Liver (tissue), 8 donors: ENCODE measurements at regions not wholly inside any gene's neighbourhood (a gene's known extent, or its start where the extent isn't known, plus 50 kb on each side); places are given as distances from the start of the nearest gene placed in this dataset.

ENCODE experiments used
- DNase-seq: peaks from one replicate; pipeline ENCODE4 v3.0.0-alpha.2; 2017; ENCODE audit warnings: low spot score
- H3K27ac ChIP-seq, 2 donors: one replicate each; pipeline ENCODE4 v1.7.0; 2013; ENCODE audit warnings: inconsistent platforms in 2 of 2, low read length in 2 of 2, control low read depth in 1 of 2, low read depth in 1 of 2, mild to moderate bottlenecking in 1 of 2
- H3K27me3 ChIP-seq, 4 donors: one replicate each; pipeline versions ENCODE4 v1.6.1 to v1.7.0; 2013; ENCODE audit warnings: low read length in 3 of 4, inconsistent platforms in 1 of 4, mild to moderate bottlenecking in 1 of 4, moderate library complexity in 1 of 4; ENCODE audit not compliant: control insufficient read depth in 4 of 4, insufficient read depth in 4 of 4
- H3K36me3 ChIP-seq, 4 donors: one replicate each; pipeline versions ENCODE4 v1.6.1 to v1.7.0; 2013; ENCODE audit warnings: low read length in 3 of 4, mild to moderate bottlenecking in 3 of 4, low read depth in 1 of 4, moderate library complexity in 1 of 4; ENCODE audit not compliant: control insufficient read depth in 4 of 4, insufficient read depth in 3 of 4
- H3K4me1 ChIP-seq, 4 donors: one replicate each; pipeline versions ENCODE4 v1.6.1 to v1.7.0; 2013; ENCODE audit warnings: low read length in 3 of 4, mild to moderate bottlenecking in 3 of 4, moderate library complexity in 1 of 4; ENCODE audit not compliant: control insufficient read depth in 4 of 4, insufficient read depth in 4 of 4
- H3K4me3 ChIP-seq, 3 donors: one replicate each; pipeline versions ENCODE4 v1.6.1 to v1.7.0; 2013; ENCODE audit warnings: low read length in 3 of 3, control low read depth in 1 of 3, low read depth in 1 of 3, mild to moderate bottlenecking in 1 of 3
- H3K9ac ChIP-seq, 2 donors: one replicate each; pipeline ENCODE4 v1.7.0; 2013; ENCODE audit warnings: low read length in 2 of 2, mild to moderate bottlenecking in 2 of 2, moderate library complexity in 2 of 2, control low read depth in 1 of 2, low read depth in 1 of 2
- H3K9me3 ChIP-seq, 4 donors: one replicate each; pipeline versions ENCODE4 v1.6.1 to v1.7.0; 2013; ENCODE audit warnings: low read length in 3 of 4; ENCODE audit not compliant: control insufficient read depth in 4 of 4
- ATF3 ChIP-seq: IDR thresholded peaks from 2 replicates; pipeline ENCODE4 v1.6.1; 2016; ENCODE audit warnings: antibody characterized with exemption
- CTCF ChIP-seq: fragments of 150-350 bp; IDR thresholded peaks from 2 replicates; pipeline ENCODE4 v1.5.1; 2017; ENCODE audit warnings: improper control_type of control experiment, low read depth, low read length; ENCODE audit not compliant: missing input control
- EGR1 ChIP-seq, 2 donors: IDR thresholded peaks; 2 replicates each; pipeline ENCODE4 v1.6.1; 2016 to 2018; ENCODE audit warnings: antibody characterized with exemption in 2 of 2, low read depth in 2 of 2
- FOXA1 ChIP-seq: IDR thresholded peaks from 2 replicates; pipeline ENCODE4 v1.6.1; 2016; ENCODE audit warnings: antibody characterized with exemption
- FOXA2 ChIP-seq: IDR thresholded peaks from 2 replicates; pipeline ENCODE4 v1.6.1; 2016; ENCODE audit warnings: antibody characterized with exemption
- GABPA ChIP-seq, 2 donors: IDR thresholded peaks in 1 of 2; conservative IDR thresholded peaks in 1 of 2; 2 replicates each; pipeline ENCODE4 v1.6.1; 2016; ENCODE audit warnings: antibody characterized with exemption in 2 of 2, mild to moderate bottlenecking in 1 of 2, moderate library complexity in 1 of 2
- HNF4A ChIP-seq, 2 donors: conservative IDR thresholded peaks; 2 replicates each; pipeline ENCODE4 v1.6.1; 2016; ENCODE audit warnings: antibody characterized with exemption in 2 of 2, mild to moderate bottlenecking in 2 of 2
- HNF4G ChIP-seq: IDR thresholded peaks from 2 replicates; pipeline ENCODE4 v1.6.1; 2016; ENCODE audit warnings: antibody characterized with exemption
- JUND ChIP-seq, 2 donors: IDR thresholded peaks; 2 replicates each; pipeline ENCODE4 v1.6.1; 2016; ENCODE audit warnings: antibody characterized with exemption in 2 of 2
- NR2F2 ChIP-seq: IDR thresholded peaks from 2 replicates; pipeline ENCODE4 v1.6.1; 2016; ENCODE audit warnings: antibody characterized with exemption
- RAD21 ChIP-seq, 2 donors: IDR thresholded peaks; 2 replicates each; pipeline ENCODE4 v1.6.1; 2016; ENCODE audit warnings: antibody characterized with exemption in 2 of 2, mild to moderate bottlenecking in 2 of 2
- RXRA ChIP-seq, 2 donors: IDR thresholded peaks; 2 replicates each; pipeline ENCODE4 v1.6.1; 2017 to 2018; ENCODE audit warnings: antibody characterized with exemption in 2 of 2, mild to moderate bottlenecking in 1 of 2
- SP1 ChIP-seq: IDR thresholded peaks from 2 replicates; pipeline ENCODE4 v1.6.1; 2018; ENCODE audit warnings: antibody characterized with exemption, mild to moderate bottlenecking
- TAF1 ChIP-seq: conservative IDR thresholded peaks from 2 replicates; pipeline ENCODE4 v1.6.1; 2016; ENCODE audit warnings: antibody characterized with exemption, mild to moderate bottlenecking
- YY1 ChIP-seq: IDR thresholded peaks from 2 replicates; pipeline ENCODE4 v1.6.1; 2016; ENCODE audit warnings: antibody characterized with exemption, mild to moderate bottlenecking
- WGBS: extraction: QIAGEN DNeasy Blood & Tissue Kit; methylation state at CpG from one replicate; pipeline ENCODE4 v1.1.7; 2013; 5-methylcytosine and 5-hydroxymethylcytosine counted together
- TF ChIP-seq, protein P1 (sequence below): IDR thresholded peaks from 2 replicates; pipeline ENCODE4 v1.6.1; 2016; ENCODE audit warnings: antibody characterized with exemption, mild to moderate bottlenecking
- TF ChIP-seq, protein P2 (sequence below): IDR thresholded peaks from 2 replicates; pipeline ENCODE4 v1.6.1; 2016; ENCODE audit warnings: antibody characterized with exemption
- TF ChIP-seq, protein P3 (sequence below): IDR thresholded peaks from 2 replicates; pipeline ENCODE4 v1.6.1; 2016; ENCODE audit warnings: antibody characterized with exemption
- donor health status: healthy.
- donor health status: healthy.
- donor health status: healthy.
- donor health status: healthy.
- donor health status: healthy.

GRCh38 chr20:57958050-57958420 is 248.2 kb upstream of the PMEPA1 start:
- H3K9me3 ChIP-seq = no peaks in the 10 kb centered on the region
- no peak overlapping the region for H3K27ac ChIP-seq
- no peaks in the 10 kb centered on the region for H3K27me3 ChIP-seq

More at GRCh38 chr20:57958050-57958420, 248.2 kb upstream of the PMEPA1 start:
- no peak for DNase-seq
- H3K4me3 ChIP-seq = no peak overlapping the region
- 81% methylated on average over 3 of the region's 3 CpGs for WGBS
- no peaks in the 10 kb centered on the region for H3K36me3 ChIP-seq
- peaks cover 0 to 8% (median 3%) of the 10 kb centered on the region in 4 donors for H3K4me1 ChIP-seq
- H3K9ac ChIP-seq = no peak overlapping the region
- TF ChIP-seq GABPA (IDR thresholded peaks at IDR 0.05 in 1 of 2, conservative IDR thresholded peaks at IDR 0.05 in 1 of 2) (no peak), CTCF (no peak), YY1 (no peak), FOXA1 (no peak), RAD21 (IDR thresholded peaks at IDR 0.05) (no peak), NR2F2 (no peak), JUND (IDR thresholded peaks at IDR 0.05) (no peak), FOXA2 (no peak), HNF4A (conservative IDR thresholded peaks at IDR 0.05) (no peak), SP1 (no peak), HNF4G (no peak), EGR1 (IDR thresholded peaks at IDR 0.05; ENCODE audit: low read depth in 2 of 2) (no peak), TAF1 (no peak), ATF3 (no peak), RXRA (IDR thresholded peaks at IDR 0.05) (no peak)
- TF ChIP-seq, protein P1, sequence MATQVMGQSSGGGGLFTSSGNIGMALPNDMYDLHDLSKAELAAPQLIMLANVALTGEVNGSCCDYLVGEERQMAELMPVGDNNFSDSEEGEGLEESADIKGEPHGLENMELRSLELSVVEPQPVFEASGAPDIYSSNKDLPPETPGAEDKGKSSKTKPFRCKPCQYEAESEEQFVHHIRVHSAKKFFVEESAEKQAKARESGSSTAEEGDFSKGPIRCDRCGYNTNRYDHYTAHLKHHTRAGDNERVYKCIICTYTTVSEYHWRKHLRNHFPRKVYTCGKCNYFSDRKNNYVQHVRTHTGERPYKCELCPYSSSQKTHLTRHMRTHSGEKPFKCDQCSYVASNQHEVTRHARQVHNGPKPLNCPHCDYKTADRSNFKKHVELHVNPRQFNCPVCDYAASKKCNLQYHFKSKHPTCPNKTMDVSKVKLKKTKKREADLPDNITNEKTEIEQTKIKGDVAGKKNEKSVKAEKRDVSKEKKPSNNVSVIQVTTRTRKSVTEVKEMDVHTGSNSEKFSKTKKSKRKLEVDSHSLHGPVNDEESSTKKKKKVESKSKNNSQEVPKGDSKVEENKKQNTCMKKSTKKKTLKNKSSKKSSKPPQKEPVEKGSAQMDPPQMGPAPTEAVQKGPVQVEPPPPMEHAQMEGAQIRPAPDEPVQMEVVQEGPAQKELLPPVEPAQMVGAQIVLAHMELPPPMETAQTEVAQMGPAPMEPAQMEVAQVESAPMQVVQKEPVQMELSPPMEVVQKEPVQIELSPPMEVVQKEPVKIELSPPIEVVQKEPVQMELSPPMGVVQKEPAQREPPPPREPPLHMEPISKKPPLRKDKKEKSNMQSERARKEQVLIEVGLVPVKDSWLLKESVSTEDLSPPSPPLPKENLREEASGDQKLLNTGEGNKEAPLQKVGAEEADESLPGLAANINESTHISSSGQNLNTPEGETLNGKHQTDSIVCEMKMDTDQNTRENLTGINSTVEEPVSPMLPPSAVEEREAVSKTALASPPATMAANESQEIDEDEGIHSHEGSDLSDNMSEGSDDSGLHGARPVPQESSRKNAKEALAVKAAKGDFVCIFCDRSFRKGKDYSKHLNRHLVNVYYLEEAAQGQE = no peak
- TF ChIP-seq, protein P2, sequence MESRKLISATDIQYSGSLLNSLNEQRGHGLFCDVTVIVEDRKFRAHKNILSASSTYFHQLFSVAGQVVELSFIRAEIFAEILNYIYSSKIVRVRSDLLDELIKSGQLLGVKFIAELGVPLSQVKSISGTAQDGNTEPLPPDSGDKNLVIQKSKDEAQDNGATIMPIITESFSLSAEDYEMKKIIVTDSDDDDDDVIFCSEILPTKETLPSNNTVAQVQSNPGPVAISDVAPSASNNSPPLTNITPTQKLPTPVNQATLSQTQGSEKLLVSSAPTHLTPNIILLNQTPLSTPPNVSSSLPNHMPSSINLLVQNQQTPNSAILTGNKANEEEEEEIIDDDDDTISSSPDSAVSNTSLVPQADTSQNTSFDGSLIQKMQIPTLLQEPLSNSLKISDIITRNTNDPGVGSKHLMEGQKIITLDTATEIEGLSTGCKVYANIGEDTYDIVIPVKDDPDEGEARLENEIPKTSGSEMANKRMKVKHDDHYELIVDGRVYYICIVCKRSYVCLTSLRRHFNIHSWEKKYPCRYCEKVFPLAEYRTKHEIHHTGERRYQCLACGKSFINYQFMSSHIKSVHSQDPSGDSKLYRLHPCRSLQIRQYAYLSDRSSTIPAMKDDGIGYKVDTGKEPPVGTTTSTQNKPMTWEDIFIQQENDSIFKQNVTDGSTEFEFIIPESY = no peak
- TF ChIP-seq, protein P3, sequence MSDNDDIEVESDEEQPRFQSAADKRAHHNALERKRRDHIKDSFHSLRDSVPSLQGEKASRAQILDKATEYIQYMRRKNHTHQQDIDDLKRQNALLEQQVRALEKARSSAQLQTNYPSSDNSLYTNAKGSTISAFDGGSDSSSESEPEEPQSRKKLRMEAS = no peak
